ENCODE measurements at regions not wholly inside any gene's neighbourhood (a gene's known extent, or its start where the extent isn't known, plus 50 kb on each side); places are given as distances from the start of the nearest gene placed in this dataset.

- Histone ChIP-seq H3K4me3 (ENCODE audit: insufficient read depth, low read length, poor library complexity, severe bottlenecking) (no peak overlapping the region), H3K9ac (ENCODE audit: low read length) (no peak overlapping the region), H3K9me2 (replicated peaks; ENCODE audit: insufficient read depth, low read length) (no peaks in the 10 kb centered on the region), H3K4me2 (ENCODE audit: low read depth, low read length, poor library complexity, severe bottlenecking) (no peak overlapping the region), H3F3A (ENCODE audit: insufficient read depth) (no peaks in the 10 kb centered on the region), H4K20me1 (ENCODE audit: low read depth, low read length) (no peaks in the 10 kb centered on the region), H3K36me3 (ENCODE audit: low read length) (no peaks in the 10 kb centered on the region), H2AFZ (ENCODE audit: low read depth, low read length, severe bottlenecking) (no peak overlapping the region), H3K9me3 (ENCODE audit: insufficient read depth, low read length) (no peaks in the 10 kb centered on the region), H3K27ac (ENCODE audit: low read depth, low read length) (no peak overlapping the region), H3K79me2 (ENCODE audit: insufficient read depth, low read length) (no peaks in the 10 kb centered on the region), H3K27me3 (ENCODE audit: low read length) (no peaks in the 10 kb centered on the region)
- TF ChIP-seq CTCF (IDR thresholded peaks at IDR 0.05; ENCODE audit: insufficient read depth, low read length, poor library complexity, severe bottlenecking): no peak
- no peak for TF ChIP-seq EZH2phosphoT487 (conservative IDR thresholded peaks at IDR 0.05; ENCODE audit: low read length)
These were observed 365.7 kb upstream of the RBFOX1 start for GRCh38 chr16:6966925-6967324.

- no peaks in the 10 kb centered on the region for H3K9me2 ChIP-seq (replicated peaks; ENCODE audit: insufficient read depth, low read length)
- H3K9ac ChIP-seq (ENCODE audit: low read length): no peak overlapping the region
- no peak overlapping the region for H2AFZ ChIP-seq (ENCODE audit: low read depth, low read length, severe bottlenecking)
- no peak overlapping the region for H3K4me2 ChIP-seq (ENCODE audit: low read depth, low read length, poor library complexity, severe bottlenecking)
- no peaks in the 10 kb centered on the region for H3K79me2 ChIP-seq (ENCODE audit: insufficient read depth, low read length)
- TF ChIP-seq EZH2phosphoT487 (conservative IDR thresholded peaks at IDR 0.05; ENCODE audit: low read length) (no peak), CTCF (IDR thresholded peaks at IDR 0.05; ENCODE audit: insufficient read depth, low read length, poor library complexity, severe bottlenecking) (no peak)
- H3K9me3 ChIP-seq (ENCODE audit: insufficient read depth, low read length): no peaks in the 10 kb centered on the region
- H3F3A ChIP-seq (ENCODE audit: insufficient read depth): no peaks in the 10 kb centered on the region
- H3K27me3 ChIP-seq (ENCODE audit: low read length): no peaks in the 10 kb centered on the region
- no peak overlapping the region for H3K4me3 ChIP-seq (ENCODE audit: insufficient read depth, low read length, poor library complexity, severe bottlenecking)
- H4K20me1 ChIP-seq (ENCODE audit: low read depth, low read length): no peaks in the 10 kb centered on the region
- no peaks in the 10 kb centered on the region for H3K36me3 ChIP-seq (ENCODE audit: low read length)
- no peak overlapping the region for H3K27ac ChIP-seq (ENCODE audit: low read depth, low read length)
These were observed 368.0 kb upstream of the RBFOX1 start for GRCh38 chr16:6964679-6965078.

GRCh38 chr16:6961704-6962103 is 370.9 kb upstream of the RBFOX1 start:
- Histone ChIP-seq H3K9me2 (replicated peaks; ENCODE audit: insufficient read depth, low read length) (no peaks in the 10 kb centered on the region), H3K4me2 (ENCODE audit: low read depth, low read length, poor library complexity, severe bottlenecking) (no peak overlapping the region), H3K9me3 (ENCODE audit: insufficient read depth, low read length) (no peaks in the 10 kb centered on the region), H3K27me3 (ENCODE audit: low read length) (no peaks in the 10 kb centered on the region), H3K4me3 (ENCODE audit: insufficient read depth, low read length, poor library complexity, severe bottlenecking) (no peak overlapping the region), H3F3A (ENCODE audit: insufficient read depth) (no peaks in the 10 kb centered on the region), H3K79me2 (ENCODE audit: insufficient read depth, low read length) (no peaks in the 10 kb centered on the region), H3K27ac (ENCODE audit: low read depth, low read length) (no peak overlapping the region), H3K36me3 (ENCODE audit: low read length) (no peaks in the 10 kb centered on the region), H2AFZ (ENCODE audit: low read depth, low read length, severe bottlenecking) (no peak overlapping the region), H3K9ac (ENCODE audit: low read length) (no peak overlapping the region), H4K20me1 (ENCODE audit: low read depth, low read length) (no peaks in the 10 kb centered on the region)
- no peak for TF ChIP-seq CTCF (IDR thresholded peaks at IDR 0.05; ENCODE audit: insufficient read depth, low read length, poor library complexity, severe bottlenecking)
- TF ChIP-seq EZH2phosphoT487 (conservative IDR thresholded peaks at IDR 0.05; ENCODE audit: low read length): no peak

- H3K4me2 ChIP-seq (ENCODE audit: low read depth, low read length, poor library complexity, severe bottlenecking): no peak overlapping the region
- H3K27me3 ChIP-seq (ENCODE audit: low read length): no peaks in the 10 kb centered on the region
- no peaks in the 10 kb centered on the region for H3K79me2 ChIP-seq (ENCODE audit: insufficient read depth, low read length)
- no peak for TF ChIP-seq CTCF (IDR thresholded peaks at IDR 0.05; ENCODE audit: insufficient read depth, low read length, poor library complexity, severe bottlenecking)
- no peak for TF ChIP-seq EZH2phosphoT487 (conservative IDR thresholded peaks at IDR 0.05; ENCODE audit: low read length)
- H3F3A ChIP-seq (ENCODE audit: insufficient read depth): no peaks in the 10 kb centered on the region
- no peak overlapping the region for H3K4me3 ChIP-seq (ENCODE audit: insufficient read depth, low read length, poor library complexity, severe bottlenecking)
- no peaks in the 10 kb centered on the region for H3K9me3 ChIP-seq (ENCODE audit: insufficient read depth, low read length)
- H3K36me3 ChIP-seq (ENCODE audit: low read length): no peaks in the 10 kb centered on the region
- H4K20me1 ChIP-seq (ENCODE audit: low read depth, low read length): no peaks in the 10 kb centered on the region
- H3K9me2 ChIP-seq (replicated peaks; ENCODE audit: insufficient read depth, low read length): no peaks in the 10 kb centered on the region
- H3K9ac ChIP-seq (ENCODE audit: low read length): no peak overlapping the region
- no peak overlapping the region for H2AFZ ChIP-seq (ENCODE audit: low read depth, low read length, severe bottlenecking)
- H3K27ac ChIP-seq (ENCODE audit: low read depth, low read length): no peak overlapping the region
These were observed 374.5 kb upstream of the RBFOX1 start for GRCh38 chr16:6958184-6958583.

All from SU-DHL-6 (cell line).